HepG2 (cell line): ENCODE measurements at regions not wholly inside any gene's neighbourhood (a gene's known extent, or its start where the extent isn't known, plus 50 kb on each side); places are given as distances from the start of the nearest gene placed in this dataset.

ENCODE experiments used
- ATAC-seq: fragments of 200-7000 bp; cut with Tn5 transposase; 3 replicates; pipeline ENCODE4 v1.9.1; 2020; ENCODE audit warnings: mild to moderate bottlenecking, moderate library complexity
- BruUV-seq: library from RNA; stranded (reverse); fragments of 400-500 nt; replicated peaks from 2 replicates; lab custom pipeline; 2021; lab: Mats Ljungman, UMichigan
- CTCF ChIA-PET: fragments of 300-600 bp; formaldehyde crosslinking; extraction: SDS; loops from one replicate; lab custom pipeline; 2021; ENCODE audit warnings: low total read pairs, inconsistent platforms, low intra/inter-chr PET ratio; lab: Yijun Ruan, JAX
- POLR2A ChIA-PET: fragments of 350-600 bp; sonication (Branson Sonifier 250); formaldehyde crosslinking; loops from one replicate; lab custom pipeline; 2020; ENCODE audit warnings: antibody characterized with exemption, inconsistent platforms; lab: Yijun Ruan, JAX
- DNase-seq: peaks from one replicate; pipeline ENCODE4 v3.0.0-alpha.2; 2015; ENCODE audit warnings: low spot score
- FAIRE-seq: peaks from 3 replicates; lab custom pipeline; 2011; peaks lifted over from hg19 to GRCh38; lab: Jason Lieb, UNC
- H2AFZ ChIP-seq: one replicate; pipeline ENCODE4 v1.6.1; 2011; ENCODE audit warnings: low read length, inconsistent platforms
- H3K27ac ChIP-seq: fragments of 300-600 bp; 3 replicates; pipeline ENCODE4 v1.8.0; 2011; ENCODE audit warnings: mixed run types, mild to moderate bottlenecking, mixed read lengths, low read length, inconsistent platforms; ENCODE audit not compliant: insufficient read depth; ENCODE audit errors: extremely low read length
- H3K27me3 ChIP-seq, 2 experiments: fragments of 200-600 bp in 1 of 2; 2 replicates in 1 of 2; 3 replicates in 1 of 2; pipeline versions ENCODE4 v1.6.0 to v1.8.0; 2011; ENCODE audit warnings: low read length in 2 of 2, mild to moderate bottlenecking in 2 of 2, moderate library complexity in 2 of 2, inconsistent platforms in 1 of 2; ENCODE audit not compliant: insufficient read depth in 2 of 2, control insufficient read depth in 1 of 2
- H3K36me3 ChIP-seq, 2 experiments: fragments of 200-600 bp in 1 of 2; replicated peaks in 1 of 2; 2 replicates in 1 of 2; 3 replicates in 1 of 2; pipeline versions ENCODE4 v1.5.1 to v1.8.0; 2011; ENCODE audit warnings: low read length in 2 of 2, inconsistent platforms in 1 of 2; ENCODE audit not compliant: insufficient read depth in 2 of 2, control insufficient read depth in 1 of 2
- H3K4me1 ChIP-seq: 2 replicates; pipeline ENCODE4 v1.5.1; 2012; ENCODE audit warnings: low read length, inconsistent platforms; ENCODE audit not compliant: insufficient read depth
- H3K4me2 ChIP-seq: 2 replicates; pipeline ENCODE4 v1.6.0; 2011; ENCODE audit warnings: low read depth, low read length, inconsistent platforms
- H3K4me3 ChIP-seq, 3 experiments: fragments of 200-600 bp in 1 of 3; sonication (generic), shearing (Covaris generic) in 1 of 3; replicated peaks in 1 of 3; 2 replicates each; pipeline ENCODE4 v1.5.1; 2011 to 2016; ENCODE audit warnings: low read length in 3 of 3, inconsistent platforms in 2 of 3, low read depth in 2 of 3, mild to moderate bottlenecking in 2 of 3, control low read depth in 1 of 3, mixed read lengths in 1 of 3; ENCODE audit not compliant: insufficient read depth in 1 of 3
- H3K79me2 ChIP-seq: one replicate; pipeline ENCODE4 v1.6.1; 2011; ENCODE audit warnings: low read length, inconsistent platforms; ENCODE audit not compliant: insufficient read depth
- H3K9ac ChIP-seq: 2 replicates; pipeline ENCODE4 v1.6.0; 2011; ENCODE audit warnings: mild to moderate bottlenecking, low read depth, low read length, inconsistent platforms; ENCODE audit not compliant: insufficient read depth
- H3K9me3 ChIP-seq: 2 replicates; pipeline ENCODE4 v1.5.1; 2012; ENCODE audit warnings: mild to moderate bottlenecking, low read length
- H4K20me1 ChIP-seq: 2 replicates; pipeline ENCODE4 v1.6.0; 2011; ENCODE audit warnings: inconsistent platforms, mild to moderate bottlenecking, low read length, moderate library complexity; ENCODE audit not compliant: insufficient read depth
- CSRNP2 ChIP-seq: sonication (generic); formaldehyde crosslinking; conservative IDR thresholded peaks from 2 replicates; pipeline ENCODE4 v1.8.0; 2022; ENCODE audit warnings: low read depth, missing genetic modification reagents
- DRAP1 ChIP-seq: IDR thresholded peaks from 2 replicates; pipeline ENCODE4 v1.6.1; 2016; ENCODE audit warnings: missing genetic modification reagents, missing compliant biosample characterization
- GLI4 ChIP-seq: sonication (generic); formaldehyde crosslinking; IDR thresholded peaks from 2 replicates; pipeline ENCODE4 v1.5.1; 2020; ENCODE audit warnings: missing genetic modification reagents, mild to moderate bottlenecking, moderate library complexity, borderline replicate concordance
- KLF12 ChIP-seq: sonication (generic); formaldehyde crosslinking; IDR thresholded peaks from 2 replicates; pipeline ENCODE4 v1.4.0; 2020; ENCODE audit warnings: missing genetic modification reagents, borderline replicate concordance
- KMT2B ChIP-seq: IDR thresholded peaks from 2 replicates; pipeline ENCODE4 v1.6.1; 2016; ENCODE audit warnings: missing genetic modification reagents, missing compliant biosample characterization
- MEF2D ChIP-seq: sonication (generic); formaldehyde crosslinking; IDR thresholded peaks from 2 replicates; pipeline ENCODE4 v1.5.1; 2020; ENCODE audit warnings: mild to moderate bottlenecking, missing genetic modification reagents
- NFRKB ChIP-seq: fragments of 450-650 bp; IDR thresholded peaks from 2 replicates; pipeline ENCODE4 v1.6.1; 2017
- TGIF2 ChIP-seq: IDR thresholded peaks from 2 replicates; pipeline ENCODE4 v1.6.1; 2016; ENCODE audit warnings: control low read depth, missing compliant biosample characterization
- ZNF136 ChIP-seq: sonication (generic); formaldehyde crosslinking; IDR thresholded peaks from 2 replicates; pipeline ENCODE4 v1.8.1; 2022; ENCODE audit warnings: low read depth, mild to moderate bottlenecking, moderate library complexity, missing genetic modification reagents
- ZNF274 ChIP-seq: sonication (generic); formaldehyde crosslinking; IDR thresholded peaks from 2 replicates; pipeline ENCODE4 v1.5.1; 2020; ENCODE audit warnings: mild to moderate bottlenecking, missing genetic modification reagents
- ZNF318 ChIP-seq: sonication (generic); formaldehyde crosslinking; IDR thresholded peaks from 2 replicates; pipeline ENCODE4 v1.4.0; 2020; ENCODE audit warnings: mild to moderate bottlenecking, missing genetic modification reagents
- ZNF615 ChIP-seq: sonication (generic); formaldehyde crosslinking; IDR thresholded peaks from 2 replicates; pipeline ENCODE4 v1.5.0; 2020; ENCODE audit warnings: mild to moderate bottlenecking, missing genetic modification reagents, borderline replicate concordance
- ZNF704 ChIP-seq: sonication (generic); formaldehyde crosslinking; IDR thresholded peaks from 2 replicates; pipeline ENCODE4 v1.8.1; 2023; ENCODE audit warnings: mild to moderate bottlenecking, inconsistent platforms, moderate library complexity, missing genetic modification reagents, borderline replicate concordance
- ZNF746 ChIP-seq: sonication (generic); formaldehyde crosslinking; IDR thresholded peaks from 2 replicates; pipeline ENCODE4 v1.8.0; 2022; ENCODE audit warnings: mild to moderate bottlenecking, missing genetic modification reagents
- ZNF891 ChIP-seq: sonication (generic); formaldehyde crosslinking; IDR thresholded peaks from 2 replicates; pipeline ENCODE4 v1.5.0; 2020; ENCODE audit warnings: mild to moderate bottlenecking, missing genetic modification reagents
- ZSCAN25 ChIP-seq: sonication (generic); formaldehyde crosslinking; IDR thresholded peaks from 2 replicates; pipeline ENCODE4 v1.8.0; 2022; ENCODE audit warnings: mild to moderate bottlenecking, missing genetic modification reagents
- WGBS: methylation state at CpG from one replicate; pipeline ENCODE4 v1.1.6; 2017; ENCODE audit warnings: low lambda C conversion rate; 5-methylcytosine and 5-hydroxymethylcytosine counted together
- in situ Hi-C: cut with HindIII; loops from 2 replicates; pipeline ENCODE4 v1.10.0; 2017; ENCODE audit warnings: low pct_unique_long_range_greater_than_20kb; ENCODE audit not compliant: extremely low pct_ligation_motif_present
- intact Hi-C: fragments of 100-400 bp; cut with micrococcal nuclease; formaldehyde crosslinking; loops from one replicate; pipeline ENCODE4 v1.10.0; 2022; ENCODE audit not compliant: unreplicated experiment

GRCh38 chr7:68544851-68545250 lies 1053.4 kb upstream of the AUTS2 start:
- ChIA-PET CTCF (no interaction called here), POLR2A (no interaction called here)
- intact Hi-C loops (no loop called here), in situ Hi-C loops (no loop called here)
- no peaks in the 10 kb centered on the region for H4K20me1 ChIP-seq
- no peaks in the 10 kb centered on the region for H3K79me2 ChIP-seq
- no peak for DNase-seq
- 1% methylated on average over 4 of the region's 4 CpGs for WGBS
- H3K4me2 ChIP-seq = no peak overlapping the region
- H3K36me3 ChIP-seq = no peaks in the 10 kb centered on the region
- H3K9me3 ChIP-seq = no peaks in the 10 kb centered on the region
- H3K27me3 ChIP-seq = no peaks in the 10 kb centered on the region
- ATAC-seq = no peak
- no peak overlapping the region for H3K27ac ChIP-seq
- no peak overlapping the region for H3K9ac ChIP-seq
- no peaks in the 10 kb centered on the region for H3K4me1 ChIP-seq
- no peak overlapping the region for H3K4me3 ChIP-seq
- BruUV-seq = no TSS peak
- FAIRE-seq = no peak
- H2AFZ ChIP-seq = no peak overlapping the region
- no peak for TF ChIP-seq ZSCAN25 (CRISPR knock-in tag)
- no peak for TF ChIP-seq ZNF704 (CRISPR knock-in tag)
- no peak for TF ChIP-seq ZNF615 (CRISPR knock-in tag)
- TF ChIP-seq ZNF891 (CRISPR knock-in tag) = no peak
- no peak for TF ChIP-seq ZNF746 (CRISPR knock-in tag)
- no peak for TF ChIP-seq ZNF274 (CRISPR knock-in tag)
- no peak for TF ChIP-seq NFRKB
- TF ChIP-seq TGIF2 = no peak
- no peak for TF ChIP-seq ZNF136 (CRISPR knock-in tag)
- no peak for TF ChIP-seq ZNF318
- TF ChIP-seq CSRNP2 (CRISPR knock-in tag) = no peak
- TF ChIP-seq KLF12 (CRISPR knock-in tag) = no peak
- TF ChIP-seq GLI4 (CRISPR knock-in tag) = no peak
- no peak for TF ChIP-seq KMT2B (CRISPR knock-in tag)
- no peak for TF ChIP-seq MEF2D
- TF ChIP-seq DRAP1 (CRISPR knock-in tag) = no peak
